Right lobe of liver (tissue), 6 donors: ENCODE measurements at regions not wholly inside any gene's neighbourhood (a gene's known extent, or its start where the extent isn't known, plus 50 kb on each side); places are given as distances from the start of the nearest gene placed in this dataset.

ENCODE experiments used
- ATAC-seq, 4 donors: fragments of 200-7000 bp; cut with Tn5 transposase; one replicate each; pipeline ENCODE4 v1.9.1; 2020; ENCODE audit warnings: mild to moderate bottlenecking in 4 of 4, moderate library complexity in 4 of 4
- DNase-seq, 3 donors: peaks; one replicate each; pipeline ENCODE4 v3.0.0-alpha.2; 2020
- H3K27ac ChIP-seq, 3 donors: fragments of 200-600 bp; one replicate each; pipeline ENCODE4 v1.8.0; 2022
- H3K27me3 ChIP-seq, 2 donors: fragments of 200-600 bp; one replicate each; pipeline ENCODE4 v1.8.0; 2022
- H3K36me3 ChIP-seq, 4 donors: fragments of 200-600 bp; sonication (generic) in 1 of 4; one replicate each; pipeline versions ENCODE4 v1.5.1 to v1.8.0; 2017 to 2022; ENCODE audit warnings: control low read depth in 1 of 4
- H3K4me1 ChIP-seq, 4 donors: fragments of 200-600 bp; sonication (generic) in 1 of 4; one replicate each; pipeline versions ENCODE4 v1.5.1 to v1.8.0; 2017 to 2022; ENCODE audit warnings: control low read depth in 1 of 4
- H3K4me3 ChIP-seq, 3 donors: fragments of 200-600 bp; one replicate each; pipeline ENCODE4 v1.8.0; 2022
- H3K9me3 ChIP-seq, 4 donors: fragments of 200-600 bp; sonication (generic) in 1 of 4; one replicate each; pipeline versions ENCODE4 v1.5.1 to v1.8.0; 2017 to 2022; ENCODE audit warnings: control low read depth in 1 of 4
- CTCF ChIP-seq, 4 donors: fragments of 200-600 bp in 3 of 4; fragments of 450-650 bp in 1 of 4; IDR thresholded peaks; one replicate each; pipeline versions ENCODE4 v1.5.1 to v1.8.0; 2016 to 2022; ENCODE audit warnings: antibody characterized with exemption in 4 of 4, mild to moderate bottlenecking in 2 of 4
- POLR2A ChIP-seq: fragments of 450-650 bp; IDR thresholded peaks from one replicate; pipeline ENCODE4 v1.6.1; 2017; ENCODE audit warnings: antibody characterized with exemption, mild to moderate bottlenecking
- WGBS: methylation state at CpG from one replicate; pipeline ENCODE4 v1.1.6; 2018; ENCODE audit warnings: low coverage, low lambda C conversion rate; ENCODE audit not compliant: insufficient coverage; ENCODE audit errors: missing lambda C conversion rate; 5-methylcytosine and 5-hydroxymethylcytosine counted together
- intact Hi-C, 2 donors: fragments of 100-400 bp; cut with DNase I; formaldehyde crosslinking; loops; one replicate each; pipeline versions ENCODE4 v1.11.2 to v1.14.1; 2022
- donor health status: DM: no; HTN: yes; CAD: no.
- donor health status: DM: no; HTN: no; CAD: no.
- donor health status: DM: no; HTN: no; CAD: no.
- donor health status: DM: no; HTN: yes; CAD: no.
- donor health status: DM: no; HTN: yes; CAD: no.

- intact Hi-C loops: no loop called here
- WGBS: 33% methylated on average over 1 of the region's 1 CpG
- DNase-seq (no peak), ATAC-seq (no peak)
- no peak overlapping the region for H3K27ac ChIP-seq
- H3K9me3 ChIP-seq: no peaks in the 10 kb centered on the region
- no peaks in the 10 kb centered on the region for H3K4me1 ChIP-seq
- no peak for TF ChIP-seq CTCF (IDR thresholded peaks at IDR 0.05)
- TF ChIP-seq POLR2A: no peak
- H3K27me3 ChIP-seq: no peaks in the 10 kb centered on the region
- H3K4me3 ChIP-seq: no peak overlapping the region
- H3K36me3 ChIP-seq: no peaks in the 10 kb centered on the region
Observed at GRCh38 chr2:196528486-196529223, 110.9 kb upstream of the CCDC150 start.

GRCh38 chr2:196530910-196531309 lies 108.6 kb upstream of the CCDC150 start:
- ATAC-seq (no peak), DNase-seq (no peak)
- 83% methylated on average over 4 of the region's 4 CpGs for WGBS
- intact Hi-C loops: no loop called here
- no peaks in the 10 kb centered on the region for H3K36me3 ChIP-seq
- TF ChIP-seq CTCF (IDR thresholded peaks at IDR 0.05) (no peak), POLR2A (no peak)
- H3K9me3 ChIP-seq: no peaks in the 10 kb centered on the region
- H3K27ac ChIP-seq: no peak overlapping the region
- no peaks in the 10 kb centered on the region for H3K4me1 ChIP-seq
- no peak overlapping the region for H3K4me3 ChIP-seq
- H3K27me3 ChIP-seq: no peaks in the 10 kb centered on the region

- Histone ChIP-seq H3K9me3 (no peaks in the 10 kb centered on the region), H3K36me3 (no peaks in the 10 kb centered on the region), H3K4me3 (no peak overlapping the region), H3K27me3 (no peaks in the 10 kb centered on the region), H3K27ac (no peak overlapping the region), H3K4me1 (no peaks in the 10 kb centered on the region)
- TF ChIP-seq CTCF (IDR thresholded peaks at IDR 0.05) (no peak), POLR2A (no peak)
- ATAC-seq (no peak), DNase-seq (no peak)
- intact Hi-C loops: no loop called here
- WGBS: 35% methylated on average over 3 of the region's 3 CpGs
Observed at GRCh38 chr2:196533772-196534397, 105.6 kb upstream of the CCDC150 start.

GRCh38 chr2:196534495-196534894 lies 105.0 kb upstream of the CCDC150 start:
- no peaks in the 10 kb centered on the region for H3K4me1 ChIP-seq
- TF ChIP-seq POLR2A (no peak), CTCF (IDR thresholded peaks at IDR 0.05) (no peak)
- DNase-seq (no peak), ATAC-seq (no peak)
- no peaks in the 10 kb centered on the region for H3K36me3 ChIP-seq
- intact Hi-C loops: no loop called here
- no peak overlapping the region for H3K27ac ChIP-seq
- 76% methylated on average over 5 of the region's 5 CpGs for WGBS
- H3K27me3 ChIP-seq: no peaks in the 10 kb centered on the region
- H3K9me3 ChIP-seq: no peaks in the 10 kb centered on the region
- H3K4me3 ChIP-seq: no peak overlapping the region
